DND-41 (cell line): ENCODE measurements at regions not wholly inside any gene's neighbourhood (a gene's known extent, or its start where the extent isn't known, plus 50 kb on each side); places are given as distances from the start of the nearest gene placed in this dataset.

Experiments
- EZH2 ChIP-seq: IDR thresholded peaks from 3 replicates; pipeline ENCODE4 v1.6.1; 2012; ENCODE audit warnings: borderline replicate concordance, low read depth, mild to moderate bottlenecking, moderate library complexity, low read length, inconsistent platforms; ENCODE audit not compliant: severe bottlenecking
- TF ChIP-seq, protein P1 (sequence below): IDR thresholded peaks from 2 replicates; pipeline ENCODE4 v1.5.1; 2012; ENCODE audit warnings: borderline replicate concordance, low read length, moderate library complexity, mild to moderate bottlenecking; ENCODE audit not compliant: poor library complexity, severe bottlenecking; ENCODE audit errors: extremely low read depth

DNA sequence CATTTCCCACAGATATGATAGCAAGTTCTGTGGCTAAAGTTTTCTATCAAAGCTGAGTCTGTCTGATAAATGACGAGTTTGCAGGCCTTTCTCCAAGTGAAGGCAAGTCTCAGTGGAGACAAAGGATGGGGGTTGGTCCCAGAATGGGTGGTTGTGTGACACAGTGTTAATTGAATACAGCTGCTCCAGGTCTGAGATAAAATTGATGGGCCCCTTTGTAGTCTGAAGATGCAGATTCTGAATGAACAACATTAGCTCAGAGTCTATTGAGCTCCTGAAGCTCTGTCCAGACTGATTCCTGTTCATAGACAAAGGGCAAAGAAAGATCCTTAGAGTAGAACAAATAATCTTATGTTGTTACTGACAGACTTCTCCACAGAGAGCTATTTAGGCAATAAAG is 296.9 kb upstream of the CYRIA start:
- TF ChIP-seq EZH2: no peak
- TF ChIP-seq, protein P1, sequence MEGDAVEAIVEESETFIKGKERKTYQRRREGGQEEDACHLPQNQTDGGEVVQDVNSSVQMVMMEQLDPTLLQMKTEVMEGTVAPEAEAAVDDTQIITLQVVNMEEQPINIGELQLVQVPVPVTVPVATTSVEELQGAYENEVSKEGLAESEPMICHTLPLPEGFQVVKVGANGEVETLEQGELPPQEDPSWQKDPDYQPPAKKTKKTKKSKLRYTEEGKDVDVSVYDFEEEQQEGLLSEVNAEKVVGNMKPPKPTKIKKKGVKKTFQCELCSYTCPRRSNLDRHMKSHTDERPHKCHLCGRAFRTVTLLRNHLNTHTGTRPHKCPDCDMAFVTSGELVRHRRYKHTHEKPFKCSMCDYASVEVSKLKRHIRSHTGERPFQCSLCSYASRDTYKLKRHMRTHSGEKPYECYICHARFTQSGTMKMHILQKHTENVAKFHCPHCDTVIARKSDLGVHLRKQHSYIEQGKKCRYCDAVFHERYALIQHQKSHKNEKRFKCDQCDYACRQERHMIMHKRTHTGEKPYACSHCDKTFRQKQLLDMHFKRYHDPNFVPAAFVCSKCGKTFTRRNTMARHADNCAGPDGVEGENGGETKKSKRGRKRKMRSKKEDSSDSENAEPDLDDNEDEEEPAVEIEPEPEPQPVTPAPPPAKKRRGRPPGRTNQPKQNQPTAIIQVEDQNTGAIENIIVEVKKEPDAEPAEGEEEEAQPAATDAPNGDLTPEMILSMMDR: no peak
